K562 (cell line): ENCODE measurements at regions not wholly inside any gene's neighbourhood (a gene's known extent, or its start where the extent isn't known, plus 50 kb on each side); places are given as distances from the start of the nearest gene placed in this dataset.

Experiments
- ATAC-seq: fragments of 200-7000 bp; cut with Tn5 transposase; 3 replicates; pipeline ENCODE4 v1.9.1; 2020; ENCODE audit warnings: moderate library complexity
- BruUV-seq: library from RNA; stranded (reverse); fragments of 400-500 nt; replicated peaks from 2 replicates; lab custom pipeline; 2021; lab: Mats Ljungman, UMichigan
- CTCF ChIA-PET: fragments of 300-600 bp; formaldehyde crosslinking; extraction: SDS; loops from one replicate; lab custom pipeline; 2021; ENCODE audit warnings: low intra/inter-chr PET ratio; lab: Yijun Ruan, JAX
- POLR2A ChIA-PET: fragments of 300-600, 350-650 bp; sonication (Branson Sonifier 250); formaldehyde crosslinking; extraction: SDS; loops from one replicate; lab custom pipeline; 2021; ENCODE audit warnings: antibody characterized with exemption, inconsistent platforms; lab: Yijun Ruan, JAX
- DNase-seq, 4 experiments: peaks; one replicate each; pipeline versions ENCODE4 v3.0.0 to v3.0.0-alpha.2; 2011 to 2018; ENCODE audit warnings: low spot score in 3 of 4, mixed read lengths in 3 of 4; ENCODE audit errors: extremely low read depth in 1 of 4
- FAIRE-seq: peaks from 2 replicates; lab custom pipeline; 2011; peaks lifted over from hg19 to GRCh38; lab: Jason Lieb, UNC
- H2AFZ ChIP-seq: 2 replicates; pipeline ENCODE4 v1.6.0; 2011; ENCODE audit warnings: low read depth, low read length, control low read depth, inconsistent platforms
- H3K27ac ChIP-seq: fragments of 200-600 bp; 3 replicates; pipeline ENCODE4 v1.8.0; 2011; ENCODE audit warnings: low read depth, mild to moderate bottlenecking, control low read depth, inconsistent platforms, low read length, moderate library complexity, mixed read lengths; ENCODE audit errors: extremely low read depth
- H3K27me3 ChIP-seq, 2 experiments: fragments of 300-600 bp in 1 of 2; 2 replicates in 1 of 2; 3 replicates in 1 of 2; pipeline versions ENCODE4 v1.6.0 to v1.8.0; 2011; ENCODE audit warnings: inconsistent platforms in 2 of 2, low read length in 2 of 2, mild to moderate bottlenecking in 1 of 2, mixed read lengths in 1 of 2, moderate library complexity in 1 of 2; ENCODE audit not compliant: control insufficient read depth in 2 of 2, insufficient read depth in 2 of 2
- H3K36me3 ChIP-seq: fragments of 300-600 bp; 3 replicates; pipeline ENCODE4 v1.8.0; 2011; ENCODE audit warnings: mild to moderate bottlenecking, low read length, inconsistent platforms; ENCODE audit not compliant: control insufficient read depth, insufficient read depth
- H3K4me1 ChIP-seq, 2 experiments: fragments of 200-600 bp in 1 of 2; replicated peaks in 1 of 2; 2 replicates in 1 of 2; 3 replicates in 1 of 2; pipeline versions ENCODE4 v1.5.1 to v1.8.0; 2011; ENCODE audit warnings: inconsistent platforms in 2 of 2, low read length in 2 of 2, mild to moderate bottlenecking in 1 of 2, mixed read lengths in 1 of 2, moderate library complexity in 1 of 2; ENCODE audit not compliant: control insufficient read depth in 2 of 2, insufficient read depth in 2 of 2
- H3K4me2 ChIP-seq: 2 replicates; pipeline ENCODE4 v1.6.1; 2011; ENCODE audit warnings: low read length, control low read depth, inconsistent platforms, mixed read lengths; ENCODE audit not compliant: insufficient read depth
- H3K4me3 ChIP-seq: fragments of 200-600 bp; sonication (generic), shearing (Covaris generic); 2 replicates; pipeline ENCODE4 v1.5.1; 2016; ENCODE audit warnings: control low read depth, inconsistent platforms
- H3K79me2 ChIP-seq: fragments of 200-600 bp; 3 replicates; pipeline ENCODE4 v1.8.0; 2011; ENCODE audit warnings: low read length, inconsistent platforms; ENCODE audit not compliant: control insufficient read depth, insufficient read depth
- H3K9ac ChIP-seq, 2 experiments: 2 replicates each; pipeline versions ENCODE4 v1.6.0 to v1.6.1; 2011; ENCODE audit warnings: low read depth in 2 of 2, low read length in 2 of 2, control low read depth in 1 of 2, inconsistent platforms in 1 of 2, mild to moderate bottlenecking in 1 of 2, mixed read lengths in 1 of 2; ENCODE audit not compliant: insufficient read depth in 1 of 2
- H3K9me1 ChIP-seq: one replicate; pipeline ENCODE4 v1.6.0; 2011; ENCODE audit warnings: inconsistent platforms, mild to moderate bottlenecking, low read length, moderate library complexity; ENCODE audit not compliant: control insufficient read depth, insufficient read depth
- H3K9me3 ChIP-seq: replicated peaks from 2 replicates; pipeline ENCODE4 v1.5.1; 2011; ENCODE audit warnings: low read depth, low read length, inconsistent platforms; ENCODE audit not compliant: control insufficient read depth, insufficient read depth
- H4K20me1 ChIP-seq: replicated peaks from 2 replicates; pipeline ENCODE4 v1.6.1; 2011; ENCODE audit warnings: low read length, inconsistent platforms, mixed read lengths; ENCODE audit not compliant: control insufficient read depth, insufficient read depth
- MECOM ChIP-seq: fragments of 250-450 bp; sonication (Bioruptor Pico); IDR thresholded peaks from 2 replicates; pipeline ENCODE4 v1.8.0; 2022; ENCODE audit warnings: inconsistent platforms
- TAL1 ChIP-seq: fragments of 450-650 bp; IDR thresholded peaks from 2 replicates; pipeline ENCODE4 v1.6.1; 2016; ENCODE audit warnings: mild to moderate bottlenecking
- ZNF384 ChIP-seq: IDR thresholded peaks from 2 replicates; pipeline ENCODE4 v1.6.1; 2012; ENCODE audit warnings: low read depth, low read length, improper control_type of control experiment
- WGBS: fragments of 100-300 bp; shearing (Covaris generic); methylation state at CpG from one replicate; pipeline ENCODE4 v1.1.6; 2016; ENCODE audit warnings: low coverage, mixed read lengths; ENCODE audit not compliant: insufficient coverage; ENCODE audit errors: missing lambda C conversion rate; 5-methylcytosine and 5-hydroxymethylcytosine counted together
- in situ Hi-C: fragments of 300-500 bp; cut with MboI; formaldehyde crosslinking; loops from 4 replicates; pipeline ENCODE4 v1.15.0; 2018; ENCODE audit warnings: inconsistent platforms, mixed read lengths
- intact Hi-C: fragments of 100-400 bp; cut with micrococcal nuclease; formaldehyde crosslinking; loops from 2 replicates; pipeline ENCODE4 v1.14.2; 2022
- TF ChIP-seq, protein P1 (sequence below): fragments of 450-650 bp; IDR thresholded peaks from 2 replicates; pipeline ENCODE4 v1.6.1; 2016; ENCODE audit warnings: low read depth
- TF ChIP-seq, protein P2 (sequence below): fragments of 450-650 bp; conservative IDR thresholded peaks from 2 replicates; pipeline ENCODE4 v1.6.1; 2016; ENCODE audit warnings: missing genetic modification characterization, low read depth, mild to moderate bottlenecking, control low read depth, missing compliant biosample characterization

DNA sequence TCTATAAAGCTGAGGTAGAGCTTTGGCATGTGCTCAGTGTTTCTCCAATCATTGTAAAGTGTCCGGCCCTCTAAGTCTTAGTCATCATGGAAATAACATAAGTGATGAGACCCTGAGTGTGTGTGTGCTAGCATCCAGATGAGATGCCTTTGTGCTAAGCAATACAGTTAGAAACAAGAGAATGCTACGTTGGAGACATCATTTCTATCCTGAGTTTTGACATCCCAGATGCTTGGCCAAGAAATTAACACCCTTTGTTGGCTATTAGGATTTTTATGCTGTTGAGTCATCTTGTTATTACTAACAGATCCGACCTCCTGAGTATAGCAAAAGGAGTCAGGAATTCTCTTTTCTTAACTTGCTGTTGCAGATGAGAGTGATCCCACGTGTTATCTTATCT is 508.0 kb downstream of the GADD45G start:
- ATAC-seq (no peak), DNase-seq (no peak), FAIRE-seq (no peak)
- ChIA-PET CTCF (no interaction called here), POLR2A (no interaction called here)
- no peaks in the 10 kb centered on the region for H3K4me1 ChIP-seq
- H3K4me2 ChIP-seq: no peak overlapping the region
- H3K9me1 ChIP-seq: no peaks in the 10 kb centered on the region
- no peaks in the 10 kb centered on the region for H4K20me1 ChIP-seq
- intact Hi-C loops: no loop called here
- TF ChIP-seq, protein P1, sequence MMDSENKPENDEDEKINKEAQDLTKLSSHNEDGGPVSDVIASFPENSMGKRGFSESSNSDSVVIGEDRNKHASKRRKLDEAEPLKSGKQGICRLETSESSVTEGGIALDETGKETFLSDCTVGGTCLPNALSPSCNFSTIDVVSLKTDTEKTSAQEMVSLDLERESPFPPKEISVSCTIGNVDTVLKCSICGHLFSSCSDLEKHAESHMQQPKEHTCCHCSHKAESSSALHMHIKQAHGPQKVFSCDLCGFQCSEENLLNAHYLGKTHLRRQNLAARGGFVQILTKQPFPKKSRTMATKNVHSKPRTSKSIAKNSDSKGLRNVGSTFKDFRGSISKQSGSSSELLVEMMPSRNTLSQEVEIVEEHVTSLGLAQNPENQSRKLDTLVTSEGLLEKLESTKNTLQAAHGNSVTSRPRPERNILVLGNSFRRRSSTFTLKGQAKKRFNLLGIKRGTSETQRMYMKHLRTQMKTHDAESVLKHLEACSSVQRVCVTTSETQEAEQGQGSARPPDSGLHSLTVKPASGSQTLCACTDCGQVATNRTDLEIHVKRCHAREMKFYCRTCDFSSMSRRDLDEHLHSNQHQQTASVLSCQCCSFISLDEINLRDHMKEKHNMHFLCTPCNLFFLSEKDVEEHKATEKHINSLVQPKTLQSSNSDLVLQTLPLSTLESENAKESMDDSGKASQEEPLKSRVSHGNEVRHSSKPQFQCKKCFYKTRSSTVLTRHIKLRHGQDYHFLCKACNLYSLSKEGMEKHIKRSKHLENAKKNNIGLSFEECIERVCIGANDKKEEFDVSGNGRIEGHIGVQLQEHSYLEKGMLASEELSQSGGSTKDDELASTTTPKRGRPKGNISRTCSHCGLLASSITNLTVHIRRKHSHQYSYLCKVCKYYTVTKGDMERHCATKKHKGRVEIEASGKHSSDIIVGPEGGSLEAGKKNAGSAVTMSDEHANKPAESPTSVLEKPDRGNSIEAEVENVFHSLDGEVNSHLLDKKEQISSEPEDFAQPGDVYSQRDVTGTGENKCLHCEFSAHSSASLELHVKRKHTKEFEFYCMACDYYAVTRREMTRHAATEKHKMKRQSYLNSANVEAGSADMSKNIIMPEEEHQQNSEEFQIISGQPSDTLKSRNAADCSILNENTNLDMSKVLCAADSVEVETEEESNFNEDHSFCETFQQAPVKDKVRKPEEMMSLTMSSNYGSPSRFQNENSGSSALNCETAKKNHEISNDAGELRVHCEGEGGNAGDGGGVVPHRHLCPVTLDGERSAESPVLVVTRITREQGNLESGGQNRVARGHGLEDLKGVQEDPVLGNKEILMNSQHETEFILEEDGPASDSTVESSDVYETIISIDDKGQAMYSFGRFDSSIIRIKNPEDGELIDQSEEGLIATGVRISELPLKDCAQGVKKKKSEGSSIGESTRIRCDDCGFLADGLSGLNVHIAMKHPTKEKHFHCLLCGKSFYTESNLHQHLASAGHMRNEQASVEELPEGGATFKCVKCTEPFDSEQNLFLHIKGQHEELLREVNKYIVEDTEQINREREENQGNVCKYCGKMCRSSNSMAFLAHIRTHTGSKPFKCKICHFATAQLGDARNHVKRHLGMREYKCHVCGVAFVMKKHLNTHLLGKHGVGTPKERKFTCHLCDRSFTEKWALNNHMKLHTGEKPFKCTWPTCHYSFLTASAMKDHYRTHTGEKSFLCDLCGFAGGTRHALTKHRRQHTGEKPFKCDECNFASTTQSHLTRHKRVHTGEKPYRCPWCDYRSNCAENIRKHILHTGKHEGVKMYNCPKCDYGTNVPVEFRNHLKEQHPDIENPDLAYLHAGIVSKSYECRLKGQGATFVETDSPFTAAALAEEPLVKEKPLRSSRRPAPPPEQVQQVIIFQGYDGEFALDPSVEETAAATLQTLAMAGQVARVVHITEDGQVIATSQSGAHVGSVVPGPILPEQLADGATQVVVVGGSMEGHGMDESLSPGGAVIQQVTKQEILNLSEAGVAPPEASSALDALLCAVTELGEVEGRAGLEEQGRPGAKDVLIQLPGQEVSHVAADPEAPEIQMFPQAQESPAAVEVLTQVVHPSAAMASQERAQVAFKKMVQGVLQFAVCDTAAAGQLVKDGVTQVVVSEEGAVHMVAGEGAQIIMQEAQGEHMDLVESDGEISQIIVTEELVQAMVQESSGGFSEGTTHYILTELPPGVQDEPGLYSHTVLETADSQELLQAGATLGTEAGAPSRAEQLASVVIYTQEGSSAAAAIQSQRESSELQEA: no peak
- TF ChIP-seq ZNF384: no peak
- no peak for TF ChIP-seq MECOM (CRISPR knock-in tag)
- TF ChIP-seq, protein P2, sequence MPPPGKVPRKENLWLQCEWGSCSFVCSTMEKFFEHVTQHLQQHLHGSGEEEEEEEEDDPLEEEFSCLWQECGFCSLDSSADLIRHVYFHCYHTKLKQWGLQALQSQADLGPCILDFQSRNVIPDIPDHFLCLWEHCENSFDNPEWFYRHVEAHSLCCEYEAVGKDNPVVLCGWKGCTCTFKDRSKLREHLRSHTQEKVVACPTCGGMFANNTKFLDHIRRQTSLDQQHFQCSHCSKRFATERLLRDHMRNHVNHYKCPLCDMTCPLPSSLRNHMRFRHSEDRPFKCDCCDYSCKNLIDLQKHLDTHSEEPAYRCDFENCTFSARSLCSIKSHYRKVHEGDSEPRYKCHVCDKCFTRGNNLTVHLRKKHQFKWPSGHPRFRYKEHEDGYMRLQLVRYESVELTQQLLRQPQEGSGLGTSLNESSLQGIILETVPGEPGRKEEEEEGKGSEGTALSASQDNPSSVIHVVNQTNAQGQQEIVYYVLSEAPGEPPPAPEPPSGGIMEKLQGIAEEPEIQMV (tag): no peak
- TF ChIP-seq TAL1: peak; percentile 42; the same call in 1 of the 2 replicates
- no peak overlapping the region for H3K27ac ChIP-seq
- H3K9me3 ChIP-seq: no peaks in the 10 kb centered on the region
- H3K27me3 ChIP-seq: no peaks in the 10 kb centered on the region
- H3K9ac ChIP-seq: no peak overlapping the region
- H3K4me3 ChIP-seq: no peak overlapping the region
- H2AFZ ChIP-seq: no peak overlapping the region
- H3K36me3 ChIP-seq: no peaks in the 10 kb centered on the region
- WGBS: 2% methylated on average over 4 of the region's 4 CpGs
- H3K79me2 ChIP-seq: no peaks in the 10 kb centered on the region
- in situ Hi-C loops: no loop called here
- BruUV-seq: no TSS peak
